Spleen (tissue), 7 donors: ENCODE measurements at regions not wholly inside any gene's neighbourhood (a gene's known extent, or its start where the extent isn't known, plus 50 kb on each side); places are given as distances from the start of the nearest gene placed in this dataset.

Experiments used
- CTCF ChIP-seq, 11 experiments: fragments of 200-600 bp in 7 of 11; fragments of 450-650 bp in 4 of 11; sonication (generic) in 4 of 11; IDR thresholded peaks in 8 of 11; conservative IDR thresholded peaks in 3 of 11; 1 replicate in 7 of 11; 2 replicates in 4 of 11; pipeline versions ENCODE4 v1.4.0 to v1.8.0; 2016 to 2021; ENCODE audit warnings: antibody characterized with exemption in 11 of 11, inconsistent platforms in 4 of 11, mild to moderate bottlenecking in 1 of 11
- POLR2A ChIP-seq, 3 donors: fragments of 450-650 bp; IDR thresholded peaks; one replicate each; pipeline ENCODE4 v1.5.1; 2017; ENCODE audit warnings: antibody characterized with exemption in 3 of 3, mild to moderate bottlenecking in 1 of 3
- POLR2AphosphoS5 ChIP-seq, 3 donors: sonication (generic); formaldehyde crosslinking; IDR thresholded peaks; one replicate each; pipeline ENCODE4 v1.5.1; 2017; ENCODE audit warnings: antibody characterized with exemption in 3 of 3
- donor health status: DM: no; HTN: no; CAD: no; lungs with moderate emphysema.
- donor health status: DM: no; HTN: no; CAD: no.
- donor health status: DM: no; HTN: no; CAD: no.

- no peak for TF ChIP-seq POLR2AphosphoS5 (IDR thresholded peaks at IDR 0.05)
- TF ChIP-seq CTCF (IDR thresholded peaks at IDR 0.05 in 8 of 11, conservative IDR thresholded peaks at IDR 0.05 in 3 of 11), result no peak
- no peak for TF ChIP-seq POLR2A (IDR thresholded peaks at IDR 0.05)
Measured at GRCh38 chr12:114757684-114758325, 73.8 kb upstream of the TBX3 start.
